ENCODE measurements at regions not wholly inside any gene's neighbourhood (a gene's known extent, or its start where the extent isn't known, plus 50 kb on each side); places are given as distances from the start of the nearest gene placed in this dataset.

DNA sequence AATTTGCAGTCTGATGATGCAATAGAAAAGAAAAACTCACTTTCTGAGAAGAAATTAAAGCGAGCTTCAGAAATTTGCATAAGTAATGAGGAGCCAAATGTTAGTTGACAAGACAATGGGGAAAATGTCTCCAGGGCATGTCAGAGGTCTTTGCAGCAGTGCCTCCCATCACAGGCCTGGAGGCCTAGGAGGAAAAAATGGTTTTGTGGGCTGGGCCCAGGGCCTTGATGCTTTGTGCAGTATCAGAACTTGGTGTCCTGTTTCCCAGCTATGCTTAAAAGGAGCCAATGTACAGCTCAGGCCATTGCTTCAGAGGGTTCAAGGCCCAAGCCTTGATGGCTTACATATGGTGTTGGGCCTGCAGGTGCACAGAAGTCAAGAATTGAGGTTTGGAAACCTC, 298.4 kb downstream of the SMARCA2 start:
- no peak for DNase-seq (ENCODE audit: low read depth)

DNA sequence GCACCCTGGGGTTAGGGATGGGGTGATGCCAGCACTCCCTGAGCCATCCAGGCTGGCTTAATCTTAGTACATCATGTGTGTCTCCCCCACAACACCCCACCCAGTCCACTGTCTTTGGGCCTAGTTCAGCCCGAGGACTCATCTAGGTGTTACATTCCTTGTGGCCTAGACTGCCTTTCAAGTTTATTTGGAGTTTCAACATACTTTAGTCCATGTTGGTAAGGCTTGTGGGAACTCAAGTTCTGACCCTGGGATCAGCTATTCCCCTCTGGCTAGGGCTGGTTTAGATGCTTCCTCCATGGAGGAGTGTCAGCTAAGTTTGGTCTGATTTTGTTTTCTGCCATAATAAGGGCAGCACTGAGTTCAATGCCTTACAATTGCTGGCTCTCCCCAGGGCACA, 302.4 kb downstream of the SMARCA2 start:
- DNase-seq (ENCODE audit: low read depth): no peak

DNA sequence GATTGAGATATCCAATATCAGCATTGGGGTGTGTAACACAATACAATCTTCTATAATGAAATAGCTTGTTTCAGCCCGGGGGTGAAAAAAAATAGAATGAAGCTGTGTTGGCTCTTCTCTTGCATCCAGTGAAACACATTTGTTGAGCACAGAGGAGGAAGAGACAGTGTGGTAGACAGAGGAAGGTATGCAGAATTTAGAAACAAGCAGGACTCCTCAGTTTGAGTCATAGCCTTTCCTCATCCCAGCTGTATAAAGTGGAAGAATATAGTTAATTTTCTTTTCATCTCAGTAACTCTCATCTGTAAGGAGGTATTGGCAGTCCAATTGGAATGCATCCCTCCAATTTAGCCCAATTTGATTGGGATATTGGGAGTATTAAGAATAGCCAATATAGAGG, 302.2 kb upstream of the VLDLR start:
- DNase-seq (ENCODE audit: low read depth): no peak

DNA sequence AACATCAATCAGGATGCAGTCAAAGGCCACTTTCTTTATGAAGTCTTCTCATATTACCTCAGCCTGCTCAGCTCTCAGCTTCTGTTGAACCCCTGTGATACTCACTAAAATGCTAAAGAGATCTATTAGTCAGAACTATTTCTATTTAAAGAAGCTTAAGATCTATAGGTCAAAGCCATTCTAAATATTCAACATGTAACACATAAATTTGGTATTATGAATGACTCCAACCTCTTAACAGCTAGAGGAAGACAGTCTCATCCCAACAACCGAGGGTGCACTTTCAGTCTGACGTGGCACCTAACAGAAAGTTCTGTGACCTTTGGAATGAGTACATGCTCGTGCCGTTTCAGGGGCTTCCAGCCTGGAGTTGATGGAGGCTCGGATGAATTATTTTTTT, 301.5 kb upstream of the VLDLR start:
- DNase-seq (ENCODE audit: low read depth): no peak

DNA sequence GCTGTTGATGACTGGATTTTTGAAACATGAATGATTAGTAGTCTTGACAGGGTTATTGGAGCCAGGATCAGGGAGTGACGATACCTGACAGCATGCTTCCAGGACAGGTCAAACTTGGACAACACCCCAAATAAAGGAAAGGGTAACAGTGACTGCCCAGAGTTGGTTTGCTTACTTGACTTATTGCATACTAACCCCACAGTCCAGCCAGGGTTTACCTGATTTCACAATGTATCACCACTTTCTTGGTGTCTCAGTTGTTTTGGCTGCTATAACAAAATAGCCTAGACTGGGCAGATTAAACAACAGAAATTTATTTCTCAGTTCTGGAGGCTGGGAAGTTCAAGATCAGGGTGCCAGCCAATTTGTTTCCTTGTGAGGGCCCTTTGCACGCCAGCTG, 301.0 kb upstream of the VLDLR start:
- DNase-seq (ENCODE audit: low read depth): no peak

DNA sequence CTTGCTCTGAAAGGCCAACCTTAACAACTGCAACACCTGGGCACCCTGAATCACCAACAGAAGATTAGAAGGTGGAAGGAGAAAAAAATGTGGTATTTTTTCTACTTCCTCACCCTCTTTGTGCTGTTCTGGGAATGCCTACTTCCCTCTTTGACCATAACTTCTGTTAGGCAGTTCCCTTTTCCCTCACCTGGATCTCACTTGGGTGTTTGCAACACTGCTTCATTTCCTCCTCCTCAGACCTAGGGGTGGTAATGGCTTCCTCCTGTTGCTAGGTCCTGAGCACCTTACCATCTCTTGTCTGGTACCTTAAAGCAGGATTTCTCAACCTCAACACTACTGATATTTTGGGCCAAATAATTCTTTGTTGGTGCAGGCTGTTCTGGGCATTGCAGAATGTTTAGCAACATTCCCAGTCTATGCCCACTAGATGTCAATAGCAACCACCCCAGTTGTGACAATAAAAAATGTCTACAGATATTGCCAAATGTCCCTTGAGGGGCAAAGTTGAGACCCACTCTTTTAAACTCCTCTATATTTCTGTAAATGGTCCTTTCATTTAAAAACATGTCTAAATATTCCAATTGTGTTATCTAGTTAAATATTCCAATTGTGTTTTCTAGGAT, 300.0 kb upstream of the VLDLR start:
- no peak for DNase-seq (ENCODE audit: low read depth)

DNA sequence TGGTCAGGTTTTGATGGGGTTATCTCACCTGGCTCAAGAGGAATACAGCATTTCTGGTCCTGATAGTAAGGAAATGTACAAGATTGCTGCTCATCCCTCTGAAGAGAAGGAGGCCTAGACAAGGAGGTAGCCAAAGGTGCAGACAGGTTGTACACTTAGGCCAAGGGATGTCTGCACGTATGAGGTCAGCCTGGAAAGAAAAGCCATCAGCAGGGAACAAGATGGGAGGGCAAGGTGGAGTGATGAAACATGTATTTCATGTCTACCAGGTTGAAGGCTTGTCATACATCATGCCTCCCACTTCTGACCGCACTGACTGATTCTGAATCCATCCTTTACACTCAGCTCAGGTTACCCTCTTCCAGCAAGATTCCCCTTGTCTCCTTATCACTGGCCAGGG, 296.8 kb upstream of the VLDLR start:
- no peak for DNase-seq (ENCODE audit: low read depth)

DNA sequence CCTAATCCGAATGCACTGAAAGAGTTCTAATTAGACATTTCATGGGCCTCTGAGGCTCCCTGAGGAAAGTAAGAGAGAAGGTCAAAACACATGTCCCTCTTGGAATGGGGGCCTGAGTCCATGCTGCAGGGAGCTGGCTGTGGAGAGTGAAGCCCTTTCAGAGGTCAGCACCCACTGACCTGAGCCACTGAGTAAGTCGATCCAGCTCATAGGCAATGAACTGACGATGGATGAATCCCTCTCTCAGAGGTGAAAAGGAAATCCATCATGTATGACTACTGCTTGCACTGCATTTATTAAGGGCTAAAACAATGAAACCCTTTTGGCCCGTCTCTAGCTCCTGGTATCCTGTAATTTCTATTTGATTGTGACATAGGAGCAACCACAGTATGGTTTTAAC, 288.9 kb upstream of the VLDLR start:
- DNase-seq (ENCODE audit: low read depth): no peak

DNA sequence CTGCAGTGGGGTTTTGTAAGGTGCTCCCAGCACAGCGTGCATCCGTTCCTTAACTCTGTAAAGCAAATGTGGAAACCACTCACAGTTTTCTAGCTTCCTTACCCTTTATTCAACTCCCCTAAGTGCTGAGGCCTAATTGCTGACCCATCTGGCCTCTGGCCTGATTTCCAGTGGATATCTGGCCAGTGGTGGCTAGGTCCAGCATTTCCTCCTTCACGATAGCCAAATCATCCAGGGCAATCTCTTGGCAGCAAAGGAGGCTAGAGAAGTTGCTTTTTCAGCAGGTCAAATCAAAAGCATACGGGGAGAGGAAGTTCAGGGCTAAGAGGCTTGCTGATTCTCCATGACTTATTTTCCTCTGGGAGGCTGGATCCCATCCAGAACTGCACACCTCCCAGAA, 286.3 kb upstream of the VLDLR start:
- DNase-seq (ENCODE audit: low read depth): no peak

DNA sequence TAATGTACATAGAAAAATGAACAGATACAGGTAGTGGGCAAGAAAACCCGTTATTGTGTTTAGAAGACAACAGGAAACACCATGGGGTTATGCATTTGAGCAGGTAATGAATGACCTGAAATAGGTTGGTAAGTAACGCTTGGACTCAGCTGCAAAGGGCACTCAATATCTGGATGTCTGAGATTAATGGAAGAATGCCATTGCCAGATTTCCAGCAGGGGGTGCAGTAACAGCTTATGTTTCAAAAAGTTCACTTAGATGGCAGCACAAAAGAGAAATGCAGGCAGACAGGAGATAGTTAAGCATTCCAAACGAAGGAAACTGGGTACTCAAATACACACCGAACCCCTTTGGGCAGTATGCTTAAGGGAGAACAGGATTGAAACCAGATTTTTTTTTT, 285.5 kb upstream of the VLDLR start:
- DNase-seq (ENCODE audit: low read depth): no peak

DNA sequence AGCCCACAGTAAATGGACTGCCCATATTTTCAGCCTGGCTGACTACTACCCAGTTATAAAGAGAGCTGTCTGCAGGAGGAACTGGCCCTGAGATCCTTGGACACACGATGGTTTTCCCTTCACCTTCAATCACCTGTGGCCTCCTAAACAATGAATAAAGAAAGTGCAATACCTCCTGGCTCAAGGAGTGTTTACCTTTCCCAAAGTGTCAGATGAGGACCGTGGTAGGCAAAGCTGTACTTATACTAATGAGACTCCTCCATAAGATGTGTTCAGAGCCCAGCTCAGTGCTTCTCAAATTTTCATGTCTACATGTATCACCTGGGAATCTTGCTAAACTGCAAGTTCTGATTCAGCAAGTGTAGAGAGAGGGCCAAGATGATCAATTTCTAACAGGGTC, 284.5 kb upstream of the VLDLR start:
- no peak for DNase-seq (ENCODE audit: low read depth)

DNA sequence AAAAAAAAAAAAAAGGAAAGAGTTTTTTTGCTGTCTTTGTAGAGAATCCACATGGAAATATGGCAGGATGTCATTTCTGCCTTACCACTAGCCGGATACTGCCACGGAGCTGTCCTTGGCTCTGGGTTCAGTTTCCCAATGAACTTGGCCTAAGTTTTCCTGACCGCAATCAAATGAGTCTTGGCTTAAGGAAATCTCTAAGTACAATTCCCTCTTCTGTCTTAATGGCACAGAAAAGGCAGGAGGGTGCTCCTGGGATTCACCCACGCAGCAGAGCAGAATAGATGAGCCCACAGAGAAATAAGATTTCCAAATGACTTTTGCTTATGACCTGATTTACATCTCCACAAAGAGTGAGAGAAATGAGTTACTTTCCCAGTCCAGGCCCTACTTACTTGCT, 284.0 kb upstream of the VLDLR start:
- DNase-seq (ENCODE audit: low read depth): no peak

DNA sequence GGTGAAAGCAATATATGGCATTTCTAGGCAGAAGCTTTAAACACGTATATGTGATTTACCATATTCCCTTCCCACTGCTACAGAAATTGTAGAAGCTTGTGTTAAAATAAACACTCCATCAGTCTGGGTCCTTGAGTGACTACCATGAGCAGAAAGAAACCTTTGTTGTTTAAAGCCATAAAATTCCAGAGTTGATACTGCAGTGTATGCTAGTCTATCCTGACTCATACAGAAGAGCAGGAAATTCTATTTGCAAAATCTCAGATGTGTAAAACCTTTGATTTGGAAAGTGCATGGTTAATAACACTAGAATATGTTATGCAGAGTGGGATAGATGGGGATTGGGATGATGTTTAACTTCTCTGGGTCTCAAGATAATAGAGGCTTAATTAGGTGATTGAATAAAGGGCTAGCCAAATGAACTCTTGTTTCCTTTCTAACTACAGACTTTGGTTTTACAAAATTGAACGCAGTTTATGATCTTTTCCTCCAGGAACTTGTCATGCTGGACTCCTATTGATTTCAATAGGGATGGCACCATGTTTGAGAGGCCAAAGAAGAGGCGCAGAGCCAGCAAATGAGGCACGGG, 282.7 kb upstream of the VLDLR start:
- no peak for DNase-seq (ENCODE audit: low read depth)

DNA sequence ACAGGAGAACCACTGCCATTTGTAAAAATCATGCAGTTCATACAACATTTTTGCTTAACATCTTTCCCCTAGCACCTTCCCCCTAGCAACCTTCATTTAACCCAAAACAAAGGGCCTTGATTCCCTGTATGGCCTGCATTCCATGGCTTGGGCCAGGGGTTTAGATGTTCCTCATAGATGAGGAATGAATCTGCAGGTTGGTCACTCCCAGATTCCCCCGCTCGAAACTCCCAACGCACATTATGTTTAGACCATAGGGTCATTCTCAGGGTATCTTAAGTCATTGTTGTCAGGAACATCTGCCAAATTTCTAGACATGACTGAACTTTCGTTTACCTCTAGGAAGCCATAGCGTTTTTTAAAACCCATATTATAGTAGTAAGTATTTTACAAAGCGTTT, 282.2 kb upstream of the VLDLR start:
- DNase-seq (ENCODE audit: low read depth): no peak

DNA sequence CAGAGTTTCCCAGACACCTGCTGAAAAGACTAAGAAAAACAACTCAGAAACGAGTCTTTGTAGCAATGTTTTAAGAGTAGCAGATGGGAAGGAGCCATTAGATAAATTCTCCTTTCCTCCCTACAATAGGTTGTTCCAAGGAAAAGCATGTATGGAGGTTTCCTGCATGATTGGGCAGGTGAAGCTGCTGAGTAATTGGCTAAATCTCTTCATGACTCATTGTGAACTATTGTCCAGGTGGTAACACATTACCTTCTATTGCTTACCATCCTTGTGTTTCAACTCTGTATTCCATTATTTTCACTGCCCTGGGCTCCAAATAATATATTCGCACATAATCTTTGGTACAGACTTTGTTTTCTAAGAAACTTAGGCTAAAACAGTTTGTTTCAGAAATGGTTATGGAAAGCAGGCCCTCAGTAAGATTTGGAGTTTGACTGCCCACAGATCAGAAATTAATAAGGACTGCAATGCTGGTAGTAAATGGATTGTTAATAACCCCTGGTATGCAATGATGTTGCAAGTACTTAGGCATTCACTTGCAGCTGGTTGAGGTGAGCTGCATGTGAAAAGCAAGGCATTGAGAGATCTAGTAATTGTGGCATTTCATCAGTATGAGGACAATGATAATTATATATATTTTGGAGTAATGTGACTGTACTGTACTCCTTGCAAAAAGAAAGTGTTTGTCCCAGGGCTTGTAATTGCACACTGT, 281.4 kb upstream of the VLDLR start:
- no peak for DNase-seq (ENCODE audit: low read depth)

DNA sequence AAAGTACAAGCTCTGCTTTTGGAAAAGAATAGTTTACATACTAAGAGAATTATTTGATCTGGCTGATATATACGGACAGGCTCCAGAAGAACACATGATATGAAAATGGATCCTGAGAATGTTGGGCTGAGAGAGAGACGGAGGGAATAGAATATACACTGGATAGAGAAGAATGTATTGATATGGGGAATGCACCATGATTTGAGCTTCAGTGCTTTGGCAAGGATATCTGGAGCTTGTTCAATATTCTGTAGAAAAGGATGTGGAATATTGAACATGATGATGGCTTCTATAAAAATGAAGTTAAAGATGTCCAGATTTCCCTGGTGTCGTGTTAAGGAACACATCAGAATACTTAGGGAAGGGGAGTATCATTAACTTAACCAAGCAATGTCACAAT, 280.5 kb upstream of the VLDLR start:
- no peak for DNase-seq (ENCODE audit: low read depth)

DNA sequence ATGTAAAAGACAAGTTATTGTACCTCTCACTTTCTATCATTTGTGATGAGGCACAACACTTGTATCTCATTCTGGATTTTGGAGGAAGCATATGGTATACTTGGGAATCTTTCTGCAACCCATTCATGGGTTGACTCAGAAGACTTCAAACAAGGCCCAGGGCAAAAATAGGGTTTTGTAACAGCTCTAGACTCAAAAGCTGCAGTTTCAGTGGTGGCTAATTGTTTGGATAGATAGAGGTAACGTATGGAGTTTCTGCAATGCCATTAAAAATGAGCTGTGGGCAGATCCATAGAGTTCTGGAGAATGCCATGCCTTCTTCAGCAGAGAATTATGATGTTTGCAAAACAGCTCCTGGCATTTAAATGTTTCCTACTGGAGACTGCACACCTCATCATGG, 279.6 kb upstream of the VLDLR start:
- no peak for DNase-seq (ENCODE audit: low read depth)

DNA sequence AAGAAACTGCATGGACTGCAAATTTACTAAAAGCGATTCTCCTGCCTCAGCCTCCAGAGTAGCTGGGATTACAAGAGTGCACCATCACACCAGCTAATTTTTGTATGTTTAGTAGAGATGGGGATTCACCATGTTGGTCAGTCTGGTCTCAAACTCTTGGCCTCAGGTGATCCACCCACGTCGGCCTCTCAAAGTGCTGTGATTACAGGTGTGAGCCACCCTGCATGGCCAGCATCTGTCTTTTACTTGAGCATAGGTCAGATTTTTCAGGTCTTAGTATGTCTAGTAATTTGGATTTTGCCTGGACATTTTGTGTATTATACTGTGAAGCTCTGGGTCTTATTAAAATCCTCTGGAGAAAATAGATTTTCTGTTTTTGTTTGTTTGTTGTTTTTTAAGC, 277.8 kb upstream of the VLDLR start:
- no peak for DNase-seq (ENCODE audit: low read depth)

DNA sequence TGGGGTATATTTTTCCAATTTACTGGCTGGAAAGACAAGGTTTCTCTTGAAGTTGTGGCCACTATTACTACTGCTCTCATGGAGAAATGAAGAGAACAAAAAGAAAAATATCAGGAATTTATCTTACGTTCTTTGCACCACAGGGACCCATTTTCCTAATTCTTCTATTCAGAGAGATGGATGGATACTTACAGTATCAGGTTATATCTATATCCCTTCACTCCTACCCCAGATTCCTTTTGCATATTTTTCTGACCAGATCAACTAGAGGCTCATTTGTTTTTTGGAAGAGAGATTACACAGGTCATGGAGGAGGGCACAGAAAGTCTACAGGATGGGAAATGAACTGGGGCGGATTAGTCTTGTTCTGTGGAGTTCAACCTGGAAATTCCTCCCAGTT, 277.2 kb upstream of the VLDLR start:
- DNase-seq (ENCODE audit: low read depth): no peak

DNA sequence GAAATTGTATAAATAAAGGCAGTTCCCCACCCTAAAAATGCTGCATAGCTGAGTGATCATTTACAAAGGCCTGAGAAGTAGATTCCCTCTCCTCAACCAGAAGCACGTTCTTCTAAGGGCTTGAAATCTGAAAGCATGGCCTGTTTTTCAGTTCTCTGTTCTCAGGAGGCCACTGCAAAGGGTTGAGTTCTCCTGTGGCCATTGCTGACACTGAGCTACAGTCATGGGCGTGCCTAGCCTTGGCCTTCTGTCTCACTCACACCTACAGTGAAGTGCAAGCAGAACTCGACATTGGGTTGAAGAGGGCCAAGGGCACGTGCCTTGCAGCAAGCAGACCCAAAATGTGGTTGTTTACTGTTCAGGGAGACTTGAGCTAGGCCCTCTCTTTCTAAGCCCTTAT, 276.6 kb upstream of the VLDLR start:
- no peak for DNase-seq (ENCODE audit: low read depth)

DNA sequence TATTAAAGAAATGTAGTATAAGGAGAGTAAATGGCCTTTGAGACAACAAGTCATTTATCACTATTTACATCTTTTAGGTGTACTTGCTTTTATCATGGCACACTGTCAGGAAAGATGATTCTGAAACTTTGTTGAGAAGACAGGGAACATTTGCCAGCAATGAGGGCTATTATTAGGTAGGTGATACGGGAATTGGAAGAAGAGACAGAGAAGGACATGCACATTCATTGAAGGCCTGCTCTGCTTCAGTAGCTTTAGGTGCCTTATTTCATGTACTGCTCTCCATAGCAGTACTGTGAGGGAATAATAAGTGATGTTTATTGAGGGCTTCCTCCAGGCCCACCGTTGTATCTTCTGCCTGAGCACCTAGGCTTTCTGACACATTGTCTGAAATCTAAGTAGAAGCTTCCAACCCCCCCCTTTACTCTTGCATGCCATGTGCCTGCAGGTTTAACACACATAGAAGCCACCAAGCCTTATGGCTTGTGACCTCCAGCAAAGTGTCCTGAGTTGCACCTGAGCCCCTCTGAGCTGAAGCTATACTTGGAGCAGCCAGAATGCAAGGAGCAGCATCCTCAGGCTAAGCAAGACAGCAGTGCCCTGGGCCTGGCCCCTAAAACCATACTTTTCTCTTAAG, 275.2 kb upstream of the VLDLR start:
- no peak for DNase-seq (ENCODE audit: low read depth)

DNA sequence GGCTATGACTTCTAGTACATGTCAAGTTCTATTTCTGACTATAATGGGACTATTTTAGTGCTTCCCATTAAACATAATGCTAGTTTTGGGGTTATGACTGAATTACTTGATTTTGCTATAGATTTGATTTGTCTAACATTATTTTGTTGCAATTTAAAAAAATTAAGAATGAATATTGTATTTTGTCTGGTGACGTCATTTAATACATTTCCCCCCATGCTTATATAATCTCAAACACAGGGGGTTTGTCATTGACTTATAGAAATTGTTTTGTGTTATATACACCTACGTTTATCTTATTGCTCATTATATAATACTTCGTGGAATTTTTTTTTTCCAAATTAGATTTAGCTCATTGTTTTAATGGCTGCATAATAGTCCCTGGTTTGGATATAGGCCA, 270.3 kb upstream of the VLDLR start:
- no peak for DNase-seq (ENCODE audit: low read depth)

DNA sequence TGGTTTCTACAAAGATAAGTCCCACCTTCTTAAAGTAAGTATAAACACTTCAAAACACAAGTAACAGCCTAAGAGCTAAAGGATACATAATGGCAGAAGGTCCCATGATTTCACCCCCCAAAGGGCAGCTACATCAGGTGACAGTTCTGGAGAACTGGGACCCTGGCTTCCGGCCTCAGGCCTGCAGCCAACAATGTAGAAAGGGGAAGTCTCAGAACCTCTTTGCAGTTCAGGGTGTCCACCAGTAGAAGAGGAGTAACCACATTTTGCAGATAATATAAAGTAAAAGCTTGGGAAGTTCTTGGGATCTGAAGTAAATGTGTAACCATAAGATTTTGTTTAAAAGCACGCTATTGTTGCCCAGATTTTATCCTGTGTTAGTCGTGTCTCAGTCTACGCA, 267.4 kb upstream of the VLDLR start:
- no peak for DNase-seq (ENCODE audit: low read depth)
